H1 (cell line): ENCODE measurements at regions not wholly inside any gene's neighbourhood (a gene's known extent, or its start where the extent isn't known, plus 50 kb on each side); places are given as distances from the start of the nearest gene placed in this dataset.

ENCODE experiments used
- CTCF ChIA-PET: fragments of 300-600 bp; sonication (Branson Sonifier 250); formaldehyde crosslinking; loops from one replicate; lab custom pipeline; 2021; ENCODE audit not compliant: partially characterized antibody; lab: Charles Lee
- POLR2A ChIA-PET: fragments of 300-600 bp; sonication (Branson Sonifier 250); formaldehyde crosslinking; loops from one replicate; lab custom pipeline; 2021; ENCODE audit warnings: inconsistent platforms; ENCODE audit not compliant: partially characterized antibody; lab: Charles Lee
- DNase-seq, 2 experiments: peaks; one replicate each; pipeline versions ENCODE4 v3.0.0 to v3.0.0-alpha.2; 2010 to 2022; ENCODE audit warnings: low spot score in 2 of 2, low read depth in 1 of 2, mixed read lengths in 1 of 2
- FAIRE-seq: peaks from 2 replicates; lab custom pipeline; 2011; peaks lifted over from hg19 to GRCh38; lab: Jason Lieb, UNC
- H2AFZ ChIP-seq: 2 replicates; pipeline ENCODE4 v1.8.1; 2012; ENCODE audit warnings: low read length, inconsistent platforms
- H2AK5ac ChIP-seq: 2 replicates; pipeline ENCODE4 v1.6.1; 2013; ENCODE audit warnings: low read depth, low read length
- H2BK120ac ChIP-seq: replicated peaks from 2 replicates; pipeline ENCODE3; 2013; ENCODE audit warnings: low read depth, low read length, inconsistent platforms
- H2BK12ac ChIP-seq: 2 replicates; pipeline ENCODE4 v1.6.1; 2013; ENCODE audit warnings: low read depth, low read length
- H2BK15ac ChIP-seq: 2 replicates; pipeline ENCODE4 v1.6.1; 2013; ENCODE audit warnings: low read length
- H2BK20ac ChIP-seq: 2 replicates; pipeline ENCODE4 v1.6.1; 2013; ENCODE audit warnings: low read length
- H2BK5ac ChIP-seq: 2 replicates; pipeline ENCODE4 v1.6.1; 2013; ENCODE audit warnings: low read depth, low read length
- H3K14ac ChIP-seq: 2 replicates; pipeline ENCODE4 v1.6.1; 2013; ENCODE audit warnings: inconsistent platforms; ENCODE audit not compliant: insufficient read length
- H3K18ac ChIP-seq: 2 replicates; pipeline ENCODE4 v1.6.1; 2013; ENCODE audit warnings: low read length; ENCODE audit errors: extremely low read depth
- H3K23ac ChIP-seq: 2 replicates; pipeline ENCODE4 v1.6.1; 2013; ENCODE audit warnings: inconsistent platforms; ENCODE audit not compliant: insufficient read length
- H3K23me2 ChIP-seq: 2 replicates; pipeline ENCODE4 v1.6.1; 2013; ENCODE audit warnings: low read depth, low read length
- H3K27ac ChIP-seq: 2 replicates; pipeline ENCODE4 v1.6.1; 2011; ENCODE audit warnings: low read depth, low read length, inconsistent platforms
- H3K27me3 ChIP-seq, 4 experiments: replicated peaks in 1 of 4; 1 replicate in 1 of 4; 2 replicates in 3 of 4; pipeline versions ENCODE4 v1.6.1 to v1.8.1; 2011 to 2013; ENCODE audit warnings: low read length in 3 of 4, mild to moderate bottlenecking in 3 of 4, inconsistent platforms in 2 of 4, mixed read lengths in 2 of 4, moderate library complexity in 1 of 4; ENCODE audit not compliant: control insufficient read depth in 3 of 4, insufficient read depth in 3 of 4; ENCODE audit errors: extremely low read depth in 1 of 4
- H3K36me3 ChIP-seq, 4 experiments: 2 replicates each; pipeline versions ENCODE4 v1.6.1 to v1.8.1; 2011 to 2013; ENCODE audit warnings: mild to moderate bottlenecking in 4 of 4, low read length in 3 of 4, moderate library complexity in 2 of 4, control low read depth in 1 of 4, inconsistent platforms in 1 of 4; ENCODE audit not compliant: insufficient read depth in 4 of 4, control insufficient read depth in 2 of 4
- H3K4ac ChIP-seq: replicated peaks from 2 replicates; pipeline ENCODE3; 2013; ENCODE audit warnings: low read length, low read depth, mixed read lengths, inconsistent platforms; ENCODE audit not compliant: insufficient read length
- H3K4me1 ChIP-seq, 4 experiments: replicated peaks in 1 of 4; 1 replicate in 1 of 4; 2 replicates in 3 of 4; pipeline versions ENCODE4 v1.6.1 to v1.8.1; 2011 to 2013; ENCODE audit warnings: low read length in 3 of 4, inconsistent platforms in 2 of 4, mixed read lengths in 1 of 4; ENCODE audit not compliant: insufficient read depth in 4 of 4, control insufficient read depth in 3 of 4
- H3K4me2 ChIP-seq, 2 experiments: 2 replicates each; pipeline versions ENCODE4 v1.6.1 to v1.8.1; 2011 to 2013; ENCODE audit warnings: low read depth in 2 of 2, low read length in 2 of 2, control low read depth in 1 of 2, inconsistent platforms in 1 of 2, mild to moderate bottlenecking in 1 of 2; ENCODE audit not compliant: insufficient read depth in 1 of 2
- H3K4me3 ChIP-seq, 4 experiments: fragments of 200-600, 300-600 bp in 1 of 4; sonication (generic), shearing (Covaris generic), sonication (Bioruptor Twin) in 1 of 4; 2 replicates each; pipeline versions ENCODE4 v1.5.1 to v1.8.1; 2011 to 2016; ENCODE audit warnings: low read length in 4 of 4, low read depth in 3 of 4, control low read depth in 2 of 4, inconsistent platforms in 2 of 4, mild to moderate bottlenecking in 2 of 4, mixed read lengths in 1 of 4, moderate library complexity in 1 of 4; ENCODE audit not compliant: insufficient read depth in 2 of 4; ENCODE audit errors: extremely low read depth in 1 of 4
- H3K56ac ChIP-seq: replicated peaks from 2 replicates; pipeline ENCODE3; 2013; ENCODE audit warnings: low read depth, mild to moderate bottlenecking, mixed read lengths, low read length, inconsistent platforms; ENCODE audit not compliant: insufficient read length
- H3K79me1 ChIP-seq: 2 replicates; pipeline ENCODE4 v1.6.1; 2013; ENCODE audit warnings: low read depth, low read length, control low read depth
- H3K79me2 ChIP-seq, 2 experiments: 2 replicates each; pipeline versions ENCODE4 v1.6.1 to v1.8.1; 2012 to 2013; ENCODE audit warnings: low read length in 2 of 2, mild to moderate bottlenecking in 2 of 2, inconsistent platforms in 1 of 2; ENCODE audit not compliant: insufficient read depth in 2 of 2, control insufficient read depth in 1 of 2
- H3K9ac ChIP-seq, 4 experiments: replicated peaks in 1 of 4; 1 replicate in 1 of 4; 2 replicates in 3 of 4; pipeline versions ENCODE4 v1.6.1 to v1.8.1; 2011 to 2013; ENCODE audit warnings: low read depth in 3 of 4, low read length in 3 of 4, control low read depth in 2 of 4, mild to moderate bottlenecking in 2 of 4, moderate library complexity in 2 of 4, inconsistent platforms in 1 of 4; ENCODE audit errors: extremely low read depth in 1 of 4
- H3K9me3 ChIP-seq, 2 experiments: 2 replicates each; pipeline versions ENCODE4 v1.6.1 to v1.8.1; 2012 to 2013; ENCODE audit warnings: mild to moderate bottlenecking in 2 of 2, moderate library complexity in 2 of 2, control low read depth in 1 of 2, inconsistent platforms in 1 of 2, low read depth in 1 of 2, low read length in 1 of 2, mixed read lengths in 1 of 2; ENCODE audit not compliant: insufficient read depth in 2 of 2
- H4K20me1 ChIP-seq, 2 experiments: replicated peaks in 1 of 2; 2 replicates each; pipeline versions ENCODE3 to v1.8.1; 2011 to 2013; ENCODE audit warnings: inconsistent platforms in 2 of 2, low read length in 2 of 2, mild to moderate bottlenecking in 1 of 2; ENCODE audit not compliant: insufficient read depth in 2 of 2, control insufficient read depth in 1 of 2
- H4K5ac ChIP-seq: 2 replicates; pipeline ENCODE4 v1.6.1; 2013; ENCODE audit warnings: low read length, low read depth, mixed read lengths, inconsistent platforms; ENCODE audit not compliant: insufficient read length
- H4K8ac ChIP-seq: 2 replicates; pipeline ENCODE4 v1.8.0; 2013; ENCODE audit warnings: mild to moderate bottlenecking, moderate library complexity, low read length, inconsistent platforms; ENCODE audit not compliant: insufficient read depth; ENCODE audit errors: extremely low read depth
- H4K91ac ChIP-seq: replicated peaks from 2 replicates; pipeline ENCODE3; 2013; ENCODE audit warnings: low read length, mixed read lengths, inconsistent platforms; ENCODE audit not compliant: insufficient read length
- BACH1 ChIP-seq: IDR thresholded peaks from 2 replicates; pipeline ENCODE4 v1.6.1; 2012; ENCODE audit warnings: low read length, improper control_type of control experiment
- CHD2 ChIP-seq: IDR thresholded peaks from 2 replicates; pipeline ENCODE4 v1.6.1; 2012; ENCODE audit warnings: low read length, improper control_type of control experiment
- GABPA ChIP-seq: IDR thresholded peaks from 2 replicates; pipeline ENCODE4 v1.6.1; 2011; ENCODE audit warnings: mild to moderate bottlenecking, low read length, moderate library complexity, borderline replicate concordance; ENCODE audit not compliant: insufficient read depth
- GTF2F1 ChIP-seq: IDR thresholded peaks from 2 replicates; pipeline ENCODE4 v1.6.1; 2012; ENCODE audit warnings: low read depth, low read length, improper control_type of control experiment, borderline replicate concordance
- HDAC6 ChIP-seq: IDR thresholded peaks from one replicate; pipeline ENCODE4 v1.7.1; 2012; ENCODE audit warnings: low read depth, mild to moderate bottlenecking, inconsistent platforms, low read length, moderate library complexity
- KDM1A ChIP-seq: fragments of 200-600, 300-600 bp; sonication (generic); IDR thresholded peaks from 2 replicates; pipeline ENCODE4 v1.7.1; 2016; ENCODE audit warnings: mild to moderate bottlenecking, low read length, borderline replicate concordance
- KDM4A ChIP-seq: IDR thresholded peaks from one replicate; pipeline ENCODE4 v1.7.1; 2012; ENCODE audit warnings: low read depth, mild to moderate bottlenecking, moderate library complexity, low read length, inconsistent platforms; ENCODE audit not compliant: severe bottlenecking
- KDM5A ChIP-seq: fragments of 200-600 bp; IDR thresholded peaks from 2 replicates; pipeline ENCODE4 v1.7.1; 2012; ENCODE audit warnings: mild to moderate bottlenecking, low read length, inconsistent platforms, mixed read lengths
- MAFK ChIP-seq: IDR thresholded peaks from 2 replicates; pipeline ENCODE4 v1.6.1; 2012; ENCODE audit warnings: low read depth, mild to moderate bottlenecking, improper control_type of control experiment, low read length
- POU5F1 ChIP-seq: IDR thresholded peaks from 2 replicates; pipeline ENCODE4 v1.6.1; 2011; ENCODE audit warnings: low read depth, mild to moderate bottlenecking, low read length, moderate library complexity
- SAP30 ChIP-seq: fragments of 300-600 bp; sonication (generic); IDR thresholded peaks from 2 replicates; pipeline ENCODE4 v1.7.1; 2012; ENCODE audit warnings: low read length, moderate library complexity, mild to moderate bottlenecking, inconsistent platforms; ENCODE audit not compliant: insufficient read depth, insufficient replicate concordance
- SIX5 ChIP-seq: IDR thresholded peaks from 2 replicates; pipeline ENCODE4 v1.6.1; 2011; ENCODE audit warnings: mild to moderate bottlenecking, low read depth, low read length
- TBP ChIP-seq: IDR thresholded peaks from 2 replicates; pipeline ENCODE4 v1.6.1; 2011; ENCODE audit warnings: low read depth, low read length, improper control_type of control experiment
- TCF12 ChIP-seq: IDR thresholded peaks from 2 replicates; pipeline ENCODE4 v1.6.1; 2011; ENCODE audit warnings: low read depth, mild to moderate bottlenecking, low read length
- WGBS, 2 experiments: shearing (Covaris generic) in 1 of 2; methylation state at CpG; one replicate each; pipeline versions ENCODE4 v1.1.6 to v1.1.7; 2013 to 2015; ENCODE audit warnings: low lambda C conversion rate in 2 of 2, mixed read lengths in 2 of 2, inconsistent platforms in 1 of 2, low coverage in 1 of 2, missing lambda C conversion rate in 1 of 2; ENCODE audit not compliant: insufficient replicate concordance in 2 of 2, insufficient coverage in 1 of 2, insufficient read length in 1 of 2; ENCODE audit errors: extremely low coverage in 1 of 2, missing lambda C conversion rate in 1 of 2; 5-methylcytosine and 5-hydroxymethylcytosine counted together
- TF ChIP-seq, protein P1 (sequence below): IDR thresholded peaks from 2 replicates; pipeline ENCODE4 v1.6.1; 2012; ENCODE audit warnings: inconsistent platforms

GRCh38 chr3:115469649-115470048, 153.7 kb upstream of the GAP43 start:
- Histone ChIP-seq H3K79me2 (no peaks in the 10 kb centered on the region), H3K36me3 (no peaks in the 10 kb centered on the region), H2BK20ac (no peak overlapping the region), H3K4me2 (no peak overlapping the region), H4K20me1 (no peaks in the 10 kb centered on the region), H2BK15ac (no peak overlapping the region), H3K56ac (no peak overlapping the region), H3K18ac (no peak overlapping the region), H3K9ac (no peak overlapping the region), H2AK5ac (no peak overlapping the region), H4K5ac (no peak overlapping the region), H3K4me1 (no peaks in the 10 kb centered on the region), H3K4me3 (no peak overlapping the region), H3K4ac (no peak overlapping the region), H4K91ac (no peak overlapping the region), H2BK5ac (no peak overlapping the region), H3K27ac (no peak overlapping the region), H3K23me2 (no peaks in the 10 kb centered on the region), H3K79me1 (no peaks in the 10 kb centered on the region), H3K27me3 (peaks cover 0 to 1% (median 0%) of the 10 kb centered on the region in 4 experiments; a peak in 1 of 7 replicates), H3K23ac (no peak overlapping the region), H3K9me3 (no peaks in the 10 kb centered on the region), H2BK12ac (no peak overlapping the region), H2BK120ac (no peak overlapping the region), H3K14ac (no peak overlapping the region), H2AFZ (no peak overlapping the region), H4K8ac (no peak overlapping the region)
- 91% methylated on average over 3 of the region's 3 CpGs; no CpG with 5 or more reads in 1 of the 2 experiments for WGBS, 2 experiments
- POLR2A ChIA-PET: no interaction called here
- no peak for DNase-seq
- CTCF ChIA-PET: interaction anchor here (0.7 kb wide), 2 partner anchors 10 to 21 kb away, joined by 3 read pairs; no protein-coding TSS in a partner anchor
- FAIRE-seq: no peak
- TF ChIP-seq KDM5A: no peak
- TF ChIP-seq MAFK: no peak
- TF ChIP-seq TCF12: no peak
- TF ChIP-seq, protein P1, sequence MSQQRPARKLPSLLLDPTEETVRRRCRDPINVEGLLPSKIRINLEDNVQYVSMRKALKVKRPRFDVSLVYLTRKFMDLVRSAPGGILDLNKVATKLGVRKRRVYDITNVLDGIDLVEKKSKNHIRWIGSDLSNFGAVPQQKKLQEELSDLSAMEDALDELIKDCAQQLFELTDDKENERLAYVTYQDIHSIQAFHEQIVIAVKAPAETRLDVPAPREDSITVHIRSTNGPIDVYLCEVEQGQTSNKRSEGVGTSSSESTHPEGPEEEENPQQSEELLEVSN: no peak
- TF ChIP-seq HDAC6: no peak
- no peak for TF ChIP-seq SAP30
- TF ChIP-seq TBP: no peak
- TF ChIP-seq GABPA: no peak
- no peak for TF ChIP-seq KDM1A
- no peak for TF ChIP-seq CHD2
- TF ChIP-seq BACH1: no peak
- no peak for TF ChIP-seq GTF2F1
- no peak for TF ChIP-seq KDM4A
- TF ChIP-seq POU5F1: no peak
- TF ChIP-seq SIX5: no peak
